VCaP (cell line): ENCODE measurements at regions not wholly inside any gene's neighbourhood (a gene's known extent, or its start where the extent isn't known, plus 50 kb on each side); places are given as distances from the start of the nearest gene placed in this dataset.

Experiments
- H3K27ac ChIP-seq: fragments of 450-650 bp; 2 replicates; pipeline ENCODE4 v1.5.1; 2017
- TF ChIP-seq, protein P1 (sequence below): fragments of 450-650 bp; conservative IDR thresholded peaks from 2 replicates; pipeline ENCODE4 v1.5.1; 2017; ENCODE audit warnings: mild to moderate bottlenecking, moderate library complexity

DNA sequence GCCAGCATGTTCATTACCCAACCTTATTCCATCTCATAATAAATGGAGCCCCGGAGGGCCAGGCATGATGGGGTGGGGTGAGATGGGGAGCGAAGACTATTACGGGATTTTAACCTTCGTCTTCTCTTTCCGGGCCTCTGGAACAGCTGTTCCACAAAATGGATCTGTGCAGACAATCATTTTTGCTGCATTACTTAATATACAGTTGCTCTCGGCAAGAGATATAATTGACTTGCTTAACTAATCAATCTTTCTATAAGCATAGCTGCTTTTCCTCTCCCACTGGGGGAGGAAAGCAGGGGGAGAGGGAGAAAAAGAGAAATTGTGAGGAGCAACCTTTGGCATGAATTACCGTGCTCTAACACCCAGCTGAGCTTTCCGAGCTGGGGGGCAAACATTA is 440.4 kb downstream of the BUD13 start:
- no peak overlapping the region for H3K27ac ChIP-seq
- TF ChIP-seq, protein P1, sequence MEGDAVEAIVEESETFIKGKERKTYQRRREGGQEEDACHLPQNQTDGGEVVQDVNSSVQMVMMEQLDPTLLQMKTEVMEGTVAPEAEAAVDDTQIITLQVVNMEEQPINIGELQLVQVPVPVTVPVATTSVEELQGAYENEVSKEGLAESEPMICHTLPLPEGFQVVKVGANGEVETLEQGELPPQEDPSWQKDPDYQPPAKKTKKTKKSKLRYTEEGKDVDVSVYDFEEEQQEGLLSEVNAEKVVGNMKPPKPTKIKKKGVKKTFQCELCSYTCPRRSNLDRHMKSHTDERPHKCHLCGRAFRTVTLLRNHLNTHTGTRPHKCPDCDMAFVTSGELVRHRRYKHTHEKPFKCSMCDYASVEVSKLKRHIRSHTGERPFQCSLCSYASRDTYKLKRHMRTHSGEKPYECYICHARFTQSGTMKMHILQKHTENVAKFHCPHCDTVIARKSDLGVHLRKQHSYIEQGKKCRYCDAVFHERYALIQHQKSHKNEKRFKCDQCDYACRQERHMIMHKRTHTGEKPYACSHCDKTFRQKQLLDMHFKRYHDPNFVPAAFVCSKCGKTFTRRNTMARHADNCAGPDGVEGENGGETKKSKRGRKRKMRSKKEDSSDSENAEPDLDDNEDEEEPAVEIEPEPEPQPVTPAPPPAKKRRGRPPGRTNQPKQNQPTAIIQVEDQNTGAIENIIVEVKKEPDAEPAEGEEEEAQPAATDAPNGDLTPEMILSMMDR: no peak

DNA sequence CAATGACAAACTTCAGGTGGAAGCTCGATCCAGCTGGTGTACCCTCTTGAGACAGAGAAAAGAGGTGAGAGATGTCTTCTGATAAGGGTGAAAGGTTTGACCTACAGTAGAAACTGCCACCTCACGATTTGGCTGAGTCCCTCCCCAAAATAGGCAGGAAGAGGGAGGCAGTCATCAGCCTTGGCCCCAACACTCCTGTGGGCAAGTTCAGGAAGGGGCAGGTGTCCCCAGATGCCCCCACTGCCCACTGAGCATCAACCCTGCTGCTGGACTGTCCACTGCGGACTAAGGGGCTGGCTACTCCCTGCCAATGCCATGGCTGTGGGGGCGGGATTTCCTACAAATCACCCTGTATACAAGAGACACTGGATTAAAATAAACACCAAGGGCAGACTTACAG is 441.4 kb downstream of the BUD13 start:
- TF ChIP-seq, protein P1: no peak
- H3K27ac ChIP-seq: no peak overlapping the region

DNA sequence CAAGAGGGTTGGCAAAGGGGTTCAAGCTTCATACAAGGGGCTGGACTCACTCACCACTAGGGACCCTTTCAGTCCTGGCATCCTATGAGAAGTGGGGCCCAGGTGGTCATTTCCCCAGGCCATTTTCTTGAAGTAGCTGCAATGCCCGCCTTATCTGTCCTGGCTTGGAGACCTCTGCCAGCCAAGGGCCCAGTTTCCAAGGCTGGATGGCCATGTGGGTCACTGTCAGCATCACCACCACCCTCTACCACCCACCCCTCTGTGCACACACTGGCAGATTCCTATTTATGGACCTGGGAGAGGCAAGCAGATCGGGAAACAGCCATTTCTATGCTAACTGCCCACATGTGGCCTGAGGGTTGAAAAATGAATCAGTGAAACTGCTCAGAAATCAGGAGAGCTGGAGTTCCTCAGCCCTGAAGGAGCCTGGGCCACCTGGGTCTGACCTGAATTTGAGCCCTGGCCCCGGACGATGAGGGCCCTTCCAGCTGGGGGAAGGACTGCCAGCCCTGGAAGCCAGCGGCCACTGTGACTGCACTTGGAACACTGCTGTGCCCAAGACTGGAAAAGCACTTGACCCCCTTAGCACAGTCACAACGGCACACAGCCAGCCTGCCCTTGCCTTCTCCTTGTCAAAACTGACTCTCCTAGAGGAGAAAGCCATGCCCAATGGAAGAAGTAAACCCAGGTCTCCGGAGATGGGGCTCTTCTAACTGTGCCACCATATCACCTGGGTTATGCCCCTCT is 442.2 kb downstream of the BUD13 start:
- H3K27ac ChIP-seq: no peak overlapping the region
- TF ChIP-seq, protein P1: no peak

DNA sequence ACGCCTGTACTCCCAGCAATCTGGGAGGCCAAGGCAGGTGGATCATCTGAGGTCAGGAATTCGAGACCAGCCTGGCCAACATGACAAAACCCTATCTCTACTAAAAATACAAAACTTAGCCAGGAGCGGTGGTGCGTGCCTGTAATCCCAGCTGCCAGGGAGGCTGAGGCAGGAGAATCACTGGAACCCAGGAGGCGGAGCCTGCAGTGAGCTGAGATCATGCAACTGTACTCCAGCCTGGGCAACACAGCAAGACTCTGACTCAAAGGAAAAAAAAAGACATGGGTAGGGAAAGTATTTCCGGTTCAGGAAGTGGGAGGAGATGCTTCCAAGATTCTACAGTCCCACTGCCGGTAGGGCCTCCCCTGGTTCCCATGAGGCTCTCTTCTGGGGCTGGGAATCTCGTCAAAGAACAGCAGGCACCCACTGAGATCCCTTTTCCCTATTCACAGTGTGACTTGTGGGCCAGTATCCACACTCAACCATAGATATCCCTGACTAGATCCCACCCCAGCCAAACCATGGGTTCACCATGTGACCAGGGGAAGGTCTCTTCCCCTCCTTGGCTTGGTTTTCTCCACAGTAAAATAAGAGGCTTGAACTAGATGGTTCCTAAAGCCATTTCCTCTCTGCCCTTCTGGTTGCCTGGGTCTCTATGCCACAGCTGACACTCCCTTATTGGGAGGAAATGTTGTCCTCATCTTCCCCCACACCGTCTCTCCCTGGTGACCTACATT is 443.3 kb downstream of the BUD13 start:
- TF ChIP-seq, protein P1: no peak
- no peak overlapping the region for H3K27ac ChIP-seq

DNA sequence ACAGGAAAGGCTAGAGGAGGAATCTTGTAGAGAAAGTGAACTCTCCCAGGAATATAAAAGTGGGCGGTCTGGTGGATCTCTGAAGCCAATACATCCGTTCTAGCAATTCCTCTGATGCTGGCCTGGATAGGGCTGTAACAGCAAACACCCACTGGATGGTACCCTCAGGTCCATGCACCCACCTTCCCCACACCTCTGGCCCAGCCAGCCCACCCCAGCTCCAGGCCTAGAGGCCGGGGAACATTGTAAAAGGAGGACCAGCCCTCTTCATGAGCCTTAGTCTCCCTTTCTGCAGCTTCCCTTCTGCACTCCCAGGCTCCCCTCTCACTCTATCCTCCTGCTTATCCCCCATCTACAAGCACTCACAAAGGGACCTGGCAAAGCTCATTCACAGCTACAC is 443.9 kb downstream of the BUD13 start:
- H3K27ac ChIP-seq: no peak overlapping the region
- TF ChIP-seq, protein P1: no peak

DNA sequence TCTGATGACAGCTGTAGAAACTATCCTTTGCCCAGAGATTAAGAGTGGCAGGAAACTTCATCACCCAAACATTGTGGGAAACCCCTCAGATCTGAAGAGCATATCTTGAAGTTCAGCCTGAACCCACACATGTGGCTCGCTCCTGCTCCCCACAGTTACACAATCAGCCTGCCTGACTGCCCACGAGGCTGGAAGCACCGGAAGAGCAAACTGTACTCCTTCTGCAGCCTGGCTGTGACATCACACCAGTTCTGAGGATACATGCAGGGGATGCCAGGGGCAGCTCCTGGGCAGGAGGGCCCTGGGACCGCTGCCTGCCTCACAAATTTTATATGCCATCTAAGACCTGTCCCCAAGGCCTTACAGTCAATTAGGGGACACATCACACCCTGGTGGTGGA is 444.4 kb downstream of the BUD13 start:
- TF ChIP-seq, protein P1: no peak
- no peak overlapping the region for H3K27ac ChIP-seq

DNA sequence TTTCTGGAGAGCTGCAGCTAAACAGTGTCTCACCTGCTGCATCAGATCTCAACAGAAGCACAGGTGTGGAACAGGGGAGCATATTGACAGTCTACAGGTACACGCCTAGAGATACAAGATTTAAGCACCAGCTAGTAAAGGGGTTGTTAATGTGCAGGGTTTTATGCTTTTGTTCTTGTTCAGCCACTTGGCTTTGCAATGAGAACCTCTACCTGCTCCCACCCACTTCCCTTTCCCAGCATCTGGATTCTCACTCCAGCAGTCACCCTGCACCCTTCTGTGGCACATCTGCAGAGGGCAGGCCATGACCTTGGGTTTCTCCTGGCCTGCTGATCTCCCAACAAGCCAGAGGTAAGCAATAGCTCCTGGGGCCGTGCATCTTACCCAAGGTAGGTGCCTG is 446.6 kb downstream of the BUD13 start:
- H3K27ac ChIP-seq: no peak overlapping the region
- TF ChIP-seq, protein P1: no peak
